ENCODE measurements at regions not wholly inside any gene's neighbourhood (a gene's known extent, or its start where the extent isn't known, plus 50 kb on each side); places are given as distances from the start of the nearest gene placed in this dataset.

DNA sequence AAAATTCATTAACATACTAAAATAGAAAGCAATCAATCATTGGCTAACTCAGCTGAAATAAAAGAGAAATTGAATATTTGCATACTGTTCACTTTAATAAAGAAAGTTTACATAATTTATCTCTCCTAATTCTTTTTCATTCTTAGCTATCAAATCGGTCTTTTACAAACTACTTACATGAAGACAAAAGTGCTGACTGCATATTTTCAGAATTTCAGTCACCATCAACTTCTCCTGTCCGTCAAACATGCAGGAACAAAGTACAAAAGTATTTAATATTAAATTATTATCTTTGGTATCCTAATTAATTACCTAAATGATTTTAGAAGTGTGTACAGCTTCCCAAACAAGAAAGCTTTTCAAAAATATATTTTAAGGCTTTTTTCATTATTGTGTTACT, 248.4 kb downstream of the CYLC2 start:
- TF ChIP-seq CTCF (IDR thresholded peaks at IDR 0.05) (no peak), POLR2A (IDR thresholded peaks at IDR 0.05) (no peak)

Data from adrenal gland (tissue), 5 donors.